ENCODE measurements at regions not wholly inside any gene's neighbourhood (a gene's known extent, or its start where the extent isn't known, plus 50 kb on each side); places are given as distances from the start of the nearest gene placed in this dataset.

GRCh38 chr11:98549571-98549970 is 471.2 kb upstream of the CNTN5 start:
- H3K4me3 ChIP-seq: no peak overlapping the region
- H3K4me1 ChIP-seq: no peaks in the 10 kb centered on the region
- H3K9me3 ChIP-seq: no peaks in the 10 kb centered on the region
- intact Hi-C loops (cut with DNase I): no loop called here
- no peaks in the 10 kb centered on the region for H3K36me3 ChIP-seq
- no peaks in the 10 kb centered on the region for H3K27me3 ChIP-seq
- no peak for DNase-seq (ENCODE audit: low spot score in 2 of 2)
- TF ChIP-seq CTCF (IDR thresholded peaks at IDR 0.05): no peak
- H3K27ac ChIP-seq: no peak overlapping the region

- no peak overlapping the region for H3K27ac ChIP-seq
- no peaks in the 10 kb centered on the region for H3K9me3 ChIP-seq
- no peak for TF ChIP-seq CTCF (IDR thresholded peaks at IDR 0.05)
- H3K4me1 ChIP-seq: no peaks in the 10 kb centered on the region
- H3K36me3 ChIP-seq: no peaks in the 10 kb centered on the region
- H3K27me3 ChIP-seq: no peaks in the 10 kb centered on the region
- intact Hi-C loops (cut with DNase I): no loop called here
- H3K4me3 ChIP-seq: no peak overlapping the region
- no peak for DNase-seq (ENCODE audit: low spot score in 2 of 2)
Measured at GRCh38 chr11:98559961-98560360, 460.8 kb upstream of the CNTN5 start.

- TF ChIP-seq CTCF (IDR thresholded peaks at IDR 0.05): no peak
- DNase-seq (ENCODE audit: low spot score in 2 of 2): no peak
- no peaks in the 10 kb centered on the region for H3K36me3 ChIP-seq
- no peak overlapping the region for H3K27ac ChIP-seq
- H3K4me1 ChIP-seq: no peaks in the 10 kb centered on the region
- intact Hi-C loops (cut with DNase I): no loop called here
- H3K9me3 ChIP-seq: no peaks in the 10 kb centered on the region
- H3K4me3 ChIP-seq: no peak overlapping the region
- H3K27me3 ChIP-seq: no peaks in the 10 kb centered on the region
Measured at GRCh38 chr11:98561252-98561651, 459.5 kb upstream of the CNTN5 start.

- intact Hi-C loops (cut with DNase I): no loop called here
- H3K27ac ChIP-seq: no peak overlapping the region
- H3K4me3 ChIP-seq: no peak overlapping the region
- no peak for DNase-seq (ENCODE audit: low spot score in 2 of 2)
- H3K4me1 ChIP-seq: no peaks in the 10 kb centered on the region
- no peaks in the 10 kb centered on the region for H3K9me3 ChIP-seq
- H3K36me3 ChIP-seq: no peaks in the 10 kb centered on the region
- H3K27me3 ChIP-seq: no peaks in the 10 kb centered on the region
- TF ChIP-seq CTCF (IDR thresholded peaks at IDR 0.05): no peak
Measured at GRCh38 chr11:98561877-98562395, 458.8 kb upstream of the CNTN5 start.

- Histone ChIP-seq H3K27me3 (no peaks in the 10 kb centered on the region), H3K36me3 (no peaks in the 10 kb centered on the region), H3K27ac (no peak overlapping the region), H3K4me1 (no peaks in the 10 kb centered on the region), H3K4me3 (no peak overlapping the region), H3K9me3 (no peaks in the 10 kb centered on the region)
- no peak for DNase-seq (ENCODE audit: low spot score in 2 of 2)
- TF ChIP-seq CTCF (IDR thresholded peaks at IDR 0.05): no peak
- intact Hi-C loops (cut with DNase I): no loop called here
Measured at GRCh38 chr11:98564233-98564632, 456.5 kb upstream of the CNTN5 start.

GRCh38 chr11:98564881-98565280 is 455.9 kb upstream of the CNTN5 start:
- no peaks in the 10 kb centered on the region for H3K9me3 ChIP-seq
- no peak for DNase-seq (ENCODE audit: low spot score in 2 of 2)
- H3K27ac ChIP-seq: no peak overlapping the region
- no peaks in the 10 kb centered on the region for H3K4me1 ChIP-seq
- intact Hi-C loops (cut with DNase I): no loop called here
- H3K4me3 ChIP-seq: no peak overlapping the region
- TF ChIP-seq CTCF (IDR thresholded peaks at IDR 0.05): no peak
- no peaks in the 10 kb centered on the region for H3K36me3 ChIP-seq
- no peaks in the 10 kb centered on the region for H3K27me3 ChIP-seq

Data from ascending aorta (tissue), 2 donors.